Esophagus squamous epithelium (tissue), 5 donors: ENCODE measurements at regions not wholly inside any gene's neighbourhood (a gene's known extent, or its start where the extent isn't known, plus 50 kb on each side); places are given as distances from the start of the nearest gene placed in this dataset.

Experiments
- DNase-seq: peaks from one replicate; lab custom pipeline; 2025; lab: John Stamatoyannopoulos, UW
- H3K27ac ChIP-seq, 4 donors: fragments of 200-600 bp; sonication (generic); one replicate each; pipeline ENCODE4 v1.5.1; 2016 to 2019; ENCODE audit warnings: mild to moderate bottlenecking in 1 of 4
- H3K27me3 ChIP-seq, 4 donors: fragments of 200-600 bp; sonication (generic); 1 replicate in 3 of 4; 2 replicates in 1 of 4; pipeline versions ENCODE4 v1.5.1 to v1.6.0; 2017 to 2021; ENCODE audit warnings: antibody characterized with exemption in 1 of 4
- H3K36me3 ChIP-seq, 3 donors: fragments of 200-600 bp; sonication (generic); one replicate each; pipeline ENCODE4 v1.5.1; 2016 to 2019
- H3K4me1 ChIP-seq, 3 donors: fragments of 200-600 bp; sonication (generic); one replicate each; pipeline ENCODE4 v1.5.1; 2017 to 2019
- H3K4me3 ChIP-seq, 4 donors: fragments of 200-600 bp; sonication (generic); 1 replicate in 3 of 4; 2 replicates in 1 of 4; pipeline ENCODE4 v1.5.1; 2016 to 2019; ENCODE audit warnings: mild to moderate bottlenecking in 2 of 4, moderate library complexity in 1 of 4
- H3K9me3 ChIP-seq, 3 donors: fragments of 200-600 bp; sonication (generic); one replicate each; pipeline ENCODE4 v1.5.1; 2016 to 2019
- CTCF ChIP-seq, 6 experiments: fragments of 450-650 bp in 4 of 6; fragments of 200-600 bp in 2 of 6; sonication (generic) in 2 of 6; IDR thresholded peaks; one replicate each; pipeline ENCODE4 v1.5.1; 2016 to 2019; ENCODE audit warnings: antibody characterized with exemption in 6 of 6, mild to moderate bottlenecking in 4 of 6, moderate library complexity in 4 of 6
- POLR2A ChIP-seq, 4 donors: fragments of 450-650 bp; IDR thresholded peaks; one replicate each; pipeline ENCODE4 v1.6.1; 2017; ENCODE audit warnings: antibody characterized with exemption in 4 of 4, mild to moderate bottlenecking in 4 of 4, moderate library complexity in 3 of 4
- WGBS, 2 donors: methylation state at CpG; one replicate each; pipeline ENCODE4 v1.1.5; 2018; 5-methylcytosine and 5-hydroxymethylcytosine counted together
- intact Hi-C: fragments of 100-400 bp; cut with DNase I; formaldehyde crosslinking; loops from one replicate; pipeline ENCODE4 v1.15.0; 2022
- donor health status: DM: yes; HTN: yes; CAD: no.

GRCh38 chr13:54574791-54575190 is 1546.2 kb downstream of the OLFM4 start:
- Histone ChIP-seq H3K27me3 (no peaks in the 10 kb centered on the region), H3K36me3 (no peaks in the 10 kb centered on the region), H3K27ac (no peak overlapping the region), H3K4me1 (no peaks in the 10 kb centered on the region), H3K4me3 (no peak overlapping the region), H3K9me3 (no peaks in the 10 kb centered on the region)
- 48 to 57% methylated on average over 4 of the region's 4 CpGs for WGBS, 2 donors
- intact Hi-C loops = no loop called here
- no peak for DNase-seq
- TF ChIP-seq POLR2A (IDR thresholded peaks at IDR 0.05) (no peak), CTCF (IDR thresholded peaks at IDR 0.05) (no peak)

GRCh38 chr13:54591540-54591939 is 1562.9 kb downstream of the OLFM4 start:
- TF ChIP-seq CTCF (IDR thresholded peaks at IDR 0.05) = no peak
- no peak for TF ChIP-seq POLR2A (IDR thresholded peaks at IDR 0.05)
- Histone ChIP-seq H3K4me3 (no peak overlapping the region), H3K36me3 (no peaks in the 10 kb centered on the region), H3K27ac (no peak overlapping the region), H3K4me1 (no peaks in the 10 kb centered on the region), H3K9me3 (no peaks in the 10 kb centered on the region), H3K27me3 (no peaks in the 10 kb centered on the region)
- no peak for DNase-seq
- intact Hi-C loops = no loop called here
- 60 to 64% methylated on average over 3 of the region's 3 CpGs for WGBS, 2 donors

- H3K9me3 ChIP-seq = no peaks in the 10 kb centered on the region
- no peak for DNase-seq
- H3K36me3 ChIP-seq = no peaks in the 10 kb centered on the region
- no peaks in the 10 kb centered on the region for H3K27me3 ChIP-seq
- 63 to 94% methylated on average over 2 of the region's 2 CpGs for WGBS, 2 donors
- intact Hi-C loops = no loop called here
- H3K4me1 ChIP-seq = no peaks in the 10 kb centered on the region
- H3K27ac ChIP-seq = no peak overlapping the region
- TF ChIP-seq POLR2A (IDR thresholded peaks at IDR 0.05) = no peak
- no peak overlapping the region for H3K4me3 ChIP-seq
These were observed 1563.6 kb downstream of the OLFM4 start for GRCh38 chr13:54592201-54592600.

GRCh38 chr13:54593504-54593903 is 1564.9 kb downstream of the OLFM4 start:
- H3K4me1 ChIP-seq = no peaks in the 10 kb centered on the region
- H3K27me3 ChIP-seq = no peaks in the 10 kb centered on the region
- no peak for DNase-seq
- TF ChIP-seq POLR2A (IDR thresholded peaks at IDR 0.05) (no peak), CTCF (IDR thresholded peaks at IDR 0.05) (no peak)
- WGBS, 2 donors = no CpG with 5 or more reads among the region's 3 CpGs
- intact Hi-C loops = no loop called here
- no peaks in the 10 kb centered on the region for H3K9me3 ChIP-seq
- H3K36me3 ChIP-seq = no peaks in the 10 kb centered on the region
- H3K27ac ChIP-seq = no peak overlapping the region
- no peak overlapping the region for H3K4me3 ChIP-seq

- no peak overlapping the region for H3K4me3 ChIP-seq
- no peaks in the 10 kb centered on the region for H3K4me1 ChIP-seq
- no peaks in the 10 kb centered on the region for H3K36me3 ChIP-seq
- no peak for DNase-seq
- no peak for TF ChIP-seq CTCF (IDR thresholded peaks at IDR 0.05)
- TF ChIP-seq POLR2A (IDR thresholded peaks at IDR 0.05) = no peak
- intact Hi-C loops = no loop called here
- peaks cover 0 to 4% (median 0%) of the 10 kb centered on the region in 3 donors for H3K9me3 ChIP-seq
- H3K27ac ChIP-seq = no peak overlapping the region
- WGBS, 2 donors = 87 to 89% methylated on average over 4 of the region's 4 CpGs
- H3K27me3 ChIP-seq = no peaks in the 10 kb centered on the region
These were observed 1569.0 kb downstream of the OLFM4 start for GRCh38 chr13:54597540-54598088.

GRCh38 chr13:54599413-54599812 is 1570.8 kb downstream of the OLFM4 start:
- Histone ChIP-seq H3K27ac (no peak overlapping the region), H3K36me3 (no peaks in the 10 kb centered on the region), H3K4me3 (no peak overlapping the region), H3K4me1 (no peaks in the 10 kb centered on the region), H3K9me3 (peaks cover 0 to 4% (median 0%) of the 10 kb centered on the region in 3 donors), H3K27me3 (no peaks in the 10 kb centered on the region)
- no peak for DNase-seq
- intact Hi-C loops = no loop called here
- TF ChIP-seq CTCF (IDR thresholded peaks at IDR 0.05) (no peak), POLR2A (IDR thresholded peaks at IDR 0.05) (no peak)
- WGBS, 2 donors = 29 to 44% methylated on average over 1 of the region's 1 CpG
